HG02798 (cell line): ENCODE measurements at regions not wholly inside any gene's neighbourhood (a gene's known extent, or its start where the extent isn't known, plus 50 kb on each side); places are given as distances from the start of the nearest gene placed in this dataset.
"Not testable (repeated sequence)": the region's sequence is repeated elsewhere in the genome, so short reads cannot be mapped to it uniquely, and the experiment has no call there.

Source experiments
- ATAC-seq: cut with Tn5 transposase; IDR thresholded peaks from one replicate; pipeline ENCODE4 v1.9.1; 2021; ENCODE audit warnings: mild to moderate bottlenecking; ENCODE audit not compliant: unreplicated experiment, poor library complexity

- ATAC-seq = not testable (repeated sequence)
Observed at GRCh38 chr2:122352151-122352550, 596.7 kb downstream of the TSN start.

- no peak for ATAC-seq
Observed at GRCh38 chr2:122357998-122358397, 602.5 kb downstream of the TSN start.

- ATAC-seq = no peak
Observed at GRCh38 chr2:122358729-122359128, 603.3 kb downstream of the TSN start.

GRCh38 chr2:122363885-122364284 is 608.4 kb downstream of the TSN start:
- no peak for ATAC-seq

GRCh38 chr2:122366427-122366826 is 611.0 kb downstream of the TSN start:
- ATAC-seq = no peak

GRCh38 chr2:122366969-122367645 is 611.7 kb downstream of the TSN start:
- no peak for ATAC-seq

GRCh38 chr2:122367646-122368010 is 612.2 kb downstream of the TSN start:
- no peak for ATAC-seq

GRCh38 chr2:122368576-122369243 is 613.3 kb downstream of the TSN start:
- no peak for ATAC-seq

GRCh38 chr2:122378521-122378920 is 623.1 kb downstream of the TSN start:
- no peak for ATAC-seq

GRCh38 chr2:122384768-122385333 is 629.4 kb downstream of the TSN start:
- ATAC-seq = no peak

GRCh38 chr2:122388208-122388607 is 632.8 kb downstream of the TSN start:
- no peak for ATAC-seq

GRCh38 chr2:122389694-122390093 is 634.2 kb downstream of the TSN start:
- ATAC-seq = no peak

- ATAC-seq = no peak
Observed at GRCh38 chr2:122390406-122390805, 635.0 kb downstream of the TSN start.

GRCh38 chr2:122391726-122392125 is 636.3 kb downstream of the TSN start:
- no peak for ATAC-seq

- ATAC-seq = no peak
Observed at GRCh38 chr2:122395687-122396086, 640.2 kb downstream of the TSN start.

GRCh38 chr2:122411231-122411630 is 655.8 kb downstream of the TSN start:
- no peak for ATAC-seq

- ATAC-seq = no peak
Observed at GRCh38 chr2:122412360-122412759, 656.9 kb downstream of the TSN start.

- no peak for ATAC-seq
Observed at GRCh38 chr2:122414902-122415301, 659.5 kb downstream of the TSN start.

GRCh38 chr2:122417114-122417513 is 661.7 kb downstream of the TSN start:
- ATAC-seq = no peak

- ATAC-seq = no peak
Observed at GRCh38 chr2:122421775-122422174, 666.3 kb downstream of the TSN start.

GRCh38 chr2:122422384-122422991 is 667.0 kb downstream of the TSN start:
- no peak for ATAC-seq
